AG04450 (cell line): ENCODE measurements at regions not wholly inside any gene's neighbourhood (a gene's known extent, or its start where the extent isn't known, plus 50 kb on each side); places are given as distances from the start of the nearest gene placed in this dataset.

ENCODE experiments used
- CTCF ChIA-PET: fragments of 300-600, 350-600 bp; formaldehyde crosslinking; extraction: SDS; loops from one replicate; lab custom pipeline; 2022; ENCODE audit warnings: antibody characterized with exemption, inconsistent platforms; lab: Charles Lee
- POLR2A ChIA-PET: fragments of 350-600 bp; formaldehyde crosslinking; extraction: SDS; loops from one replicate; lab custom pipeline; 2021; ENCODE audit warnings: antibody characterized with exemption, inconsistent platforms; lab: Yijun Ruan, JAX
- DNase-seq: peaks from one replicate; pipeline ENCODE4 v3.0.0-alpha.2; 2011; ENCODE audit warnings: low read depth, low spot score
- H3K27ac ChIP-seq: one replicate; pipeline ENCODE4 v1.5.1; 2012; ENCODE audit warnings: low read depth, low read length, control low read depth
- H3K27me3 ChIP-seq: one replicate; pipeline ENCODE4 v1.6.0; 2012; ENCODE audit warnings: low read length; ENCODE audit not compliant: control insufficient read depth, insufficient read depth
- H3K4me3 ChIP-seq: 2 replicates; pipeline ENCODE4 v1.5.1; 2011; ENCODE audit warnings: mild to moderate bottlenecking, low read depth, low read length, control low read depth
- H3K9me3 ChIP-seq: 2 replicates; pipeline ENCODE4 v1.5.1; 2012; ENCODE audit warnings: low read length; ENCODE audit not compliant: control insufficient read depth, insufficient read depth
- CTCF ChIP-seq: IDR thresholded peaks from 2 replicates; pipeline ENCODE4 v1.5.1; 2011; ENCODE audit warnings: low read depth, low read length, control low read depth, inconsistent platforms

GRCh38 chr6:141548966-141549365, 583.8 kb upstream of the GJE1 start:
- no peak for DNase-seq

GRCh38 chr6:141541581-141542324, 591.0 kb upstream of the GJE1 start:
- ChIA-PET POLR2A (no interaction called here), CTCF (no interaction called here)
- TF ChIP-seq CTCF: no peak
- DNase-seq: no peak
- no peaks in the 10 kb centered on the region for H3K27me3 ChIP-seq
- no peak overlapping the region for H3K4me3 ChIP-seq
- no peaks in the 10 kb centered on the region for H3K9me3 ChIP-seq
- H3K27ac ChIP-seq: no peak overlapping the region

More at GRCh38 chr6:141548966-141549365, 583.8 kb upstream of the GJE1 start:
- ChIA-PET CTCF (no interaction called here), POLR2A (no interaction called here)
- Histone ChIP-seq H3K27ac (no peak overlapping the region), H3K9me3 (no peaks in the 10 kb centered on the region), H3K4me3 (no peak overlapping the region), H3K27me3 (no peaks in the 10 kb centered on the region)
- TF ChIP-seq CTCF: no peak

- TF ChIP-seq CTCF: no peak
- no peak for DNase-seq
- Histone ChIP-seq H3K4me3 (no peak overlapping the region), H3K9me3 (no peaks in the 10 kb centered on the region), H3K27me3 (no peaks in the 10 kb centered on the region), H3K27ac (no peak overlapping the region)
- CTCF ChIA-PET: no interaction called here
- POLR2A ChIA-PET: no interaction called here
Observed at GRCh38 chr6:141540207-141540606, 592.5 kb upstream of the GJE1 start.

GRCh38 chr6:141539617-141540016, 593.1 kb upstream of the GJE1 start:
- H3K4me3 ChIP-seq: no peak overlapping the region
- ChIA-PET CTCF (no interaction called here), POLR2A (no interaction called here)
- H3K27me3 ChIP-seq: no peaks in the 10 kb centered on the region
- TF ChIP-seq CTCF: no peak
- DNase-seq: no peak
- H3K27ac ChIP-seq: no peak overlapping the region
- H3K9me3 ChIP-seq: no peaks in the 10 kb centered on the region

- POLR2A ChIA-PET: no interaction called here
- DNase-seq: no peak
Observed at GRCh38 chr6:141532211-141532610, 600.5 kb upstream of the GJE1 start.

More at GRCh38 chr6:141532211-141532610, 600.5 kb upstream of the GJE1 start:
- no peak overlapping the region for H3K27ac ChIP-seq
- TF ChIP-seq CTCF: no peak
- H3K4me3 ChIP-seq: no peak overlapping the region
- CTCF ChIA-PET: no interaction called here
- H3K9me3 ChIP-seq: peaks cover 16% of the 10 kb centered on the region
- no peaks in the 10 kb centered on the region for H3K27me3 ChIP-seq
